Fibroblast of skin of left quadriceps (primary cell): ENCODE measurements at regions not wholly inside any gene's neighbourhood (a gene's known extent, or its start where the extent isn't known, plus 50 kb on each side); places are given as distances from the start of the nearest gene placed in this dataset.

Source experiments
- DNase-seq, 2 experiments: peaks; one replicate each; pipeline ENCODE4 v3.0.0-alpha.2; 2013; ENCODE audit warnings: low read depth in 2 of 2

DNA sequence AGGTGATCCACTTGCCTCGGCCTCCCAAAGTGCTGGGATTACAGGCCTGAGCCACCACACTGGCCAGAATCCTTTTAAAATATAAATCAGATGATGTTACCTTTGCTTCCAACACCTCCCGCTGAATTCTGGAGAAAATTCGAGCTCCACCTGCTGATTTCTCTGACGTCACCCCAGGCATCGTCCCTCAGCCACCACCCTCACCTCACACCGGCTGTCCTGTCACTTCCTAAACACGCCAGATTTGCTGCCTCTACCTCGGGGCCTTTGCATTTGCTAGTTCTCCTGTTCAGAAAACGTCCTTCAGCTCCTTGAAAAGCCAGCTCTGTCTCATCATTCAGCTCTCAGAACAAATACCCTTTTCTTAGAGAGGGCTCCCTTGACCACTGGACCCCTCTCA, 57.9 kb downstream of the FBXO2 start:
- no peak for DNase-seq

DNA sequence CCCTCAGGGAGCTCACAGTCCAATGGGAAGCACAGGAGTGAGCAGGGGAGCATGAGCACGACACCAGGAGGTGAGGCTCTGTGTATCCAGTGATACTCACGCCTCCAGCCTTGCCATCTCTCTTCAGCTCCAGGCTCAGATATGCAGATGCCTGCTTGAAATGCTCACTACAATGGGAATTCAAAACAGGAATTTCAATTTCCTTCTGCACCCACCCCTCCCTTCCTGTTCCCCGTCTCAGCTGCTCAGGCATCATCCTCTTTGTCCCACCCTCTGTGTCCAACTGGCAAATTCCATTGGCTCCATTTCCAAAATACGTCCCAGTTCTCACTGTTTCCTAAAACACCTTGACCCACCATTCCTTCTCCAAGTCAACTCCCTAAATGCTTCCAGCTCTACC, 58.9 kb downstream of the FBXO2 start:
- no peak for DNase-seq

DNA sequence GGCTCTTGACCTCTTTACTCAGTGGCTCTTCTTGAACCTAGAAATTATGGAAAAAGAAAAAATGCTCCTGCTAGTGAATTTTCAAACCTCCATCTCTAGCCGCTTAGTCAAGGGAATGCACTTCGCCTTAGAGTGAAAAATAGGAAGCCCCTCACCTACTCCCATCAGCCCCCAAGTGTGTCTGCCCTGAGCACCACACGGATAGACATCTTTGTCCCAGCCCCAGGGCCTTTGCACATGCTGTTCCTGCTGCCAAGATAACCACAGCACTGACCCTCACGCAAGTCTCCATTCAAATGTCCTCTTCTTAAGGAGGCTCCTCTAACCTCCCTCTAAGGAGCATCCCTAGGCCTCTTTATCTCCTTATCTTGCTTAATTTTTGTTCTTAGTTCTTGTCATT, 59.6 kb downstream of the FBXO2 start:
- no peak for DNase-seq

DNA sequence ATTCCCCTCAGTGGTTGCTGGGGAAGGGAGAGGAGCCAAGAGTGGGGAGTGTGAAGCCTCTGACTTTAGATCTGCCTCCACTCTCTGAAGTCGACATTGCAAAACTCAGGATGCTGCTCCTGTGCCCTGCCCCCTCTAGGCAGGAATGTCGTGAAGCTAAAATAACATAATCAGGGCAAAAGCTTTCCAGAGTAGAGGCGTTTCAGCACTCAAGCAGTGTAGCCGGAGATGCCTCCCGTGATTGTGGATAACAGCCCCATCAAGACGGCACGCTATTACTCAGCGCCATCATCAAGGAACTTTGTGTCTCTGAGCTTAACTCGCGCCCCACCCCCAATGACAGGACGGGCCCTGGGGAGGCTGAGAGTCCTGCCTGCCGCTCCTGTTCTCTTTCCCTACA, 60.0 kb downstream of the FBXO2 start:
- DNase-seq: peak in 1 of 2 experiments; percentile 0

DNA sequence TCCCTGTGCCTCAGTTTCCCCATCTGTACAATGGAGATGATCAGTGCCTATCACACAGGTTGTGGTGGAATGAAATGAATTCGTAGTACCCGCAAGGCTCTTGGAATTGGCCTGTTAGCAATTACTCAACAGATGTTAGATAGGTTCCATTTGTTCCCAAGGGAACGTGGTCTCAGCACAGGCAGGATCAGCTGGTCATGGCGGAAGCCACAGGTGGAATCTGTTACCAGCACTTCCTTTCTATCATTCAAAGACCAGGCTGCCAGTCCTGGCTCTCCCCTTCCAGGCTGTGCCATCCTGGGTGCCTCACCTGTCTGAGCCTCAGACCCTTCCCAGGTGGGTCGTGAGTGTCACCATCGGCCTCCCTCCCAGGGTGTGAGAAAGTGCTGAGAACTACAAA, 61.5 kb downstream of the FBXO2 start:
- no peak for DNase-seq

DNA sequence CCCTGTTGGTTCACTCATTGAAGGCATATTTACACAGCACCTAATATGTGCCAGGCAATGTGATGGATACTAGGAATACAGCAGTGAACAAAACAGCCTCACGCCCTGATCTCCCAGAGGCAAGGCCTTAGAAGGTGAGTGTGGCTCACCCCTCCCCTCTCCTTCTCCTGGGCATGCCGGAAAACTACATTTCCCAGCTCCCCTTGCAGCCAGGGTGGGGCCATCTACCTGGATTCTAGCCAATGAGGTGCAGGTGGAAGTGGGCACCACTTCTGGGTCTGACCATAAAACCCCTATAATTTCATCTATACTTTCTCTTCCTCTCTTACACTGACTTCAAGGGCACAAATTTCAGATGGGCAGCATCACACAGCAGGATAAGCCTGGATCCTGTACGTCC, 63.8 kb downstream of the FBXO2 start:
- DNase-seq: no peak
